GM12878 (cell line): ENCODE measurements at regions not wholly inside any gene's neighbourhood (a gene's known extent, or its start where the extent isn't known, plus 50 kb on each side); places are given as distances from the start of the nearest gene placed in this dataset.

Experiments used
- ATAC-seq: fragments of 200-7000 bp; cut with Tn5 transposase; 3 replicates; pipeline ENCODE4 v1.9.1; 2020; ENCODE audit warnings: mild to moderate bottlenecking, moderate library complexity
- BruUV-seq: library from RNA; stranded (reverse); fragments of 400-500 nt; replicated peaks from 2 replicates; lab custom pipeline; 2021; lab: Mats Ljungman, UMichigan
- CTCF ChIA-PET: fragments of 300-600 bp; sonication (Branson Sonifier 250); formaldehyde crosslinking; extraction: SDS; loops from one replicate; lab custom pipeline; 2021; ENCODE audit warnings: inconsistent platforms; lab: Yijun Ruan, JAX
- POLR2A ChIA-PET: fragments of 350-600 bp; formaldehyde crosslinking; extraction: SDS; loops from one replicate; lab custom pipeline; 2021; ENCODE audit warnings: inconsistent platforms; lab: Charles Lee
- RAD21 ChIA-PET: fragments of 300-600 bp; sonication (Branson Sonifier 250); formaldehyde crosslinking; loops from one replicate; lab custom pipeline; 2023; ENCODE audit warnings: antibody characterized with exemption; ENCODE audit not compliant: unreplicated experiment; lab: Charles Lee
- SMC1A ChIA-PET: fragments of 300-600 bp; sonication (Branson Sonifier 250); formaldehyde crosslinking; loops from one replicate; lab custom pipeline; 2023; ENCODE audit not compliant: unreplicated experiment, uncharacterized antibody; lab: Charles Lee
- DNase-seq: peaks from one replicate; pipeline ENCODE4 v3.0.0-alpha.2; 2011; ENCODE audit warnings: low read depth, low spot score
- FAIRE-seq: peaks from 3 replicates; lab custom pipeline; 2011; peaks lifted over from hg19 to GRCh38; lab: Jason Lieb, UNC
- H2AFZ ChIP-seq: 2 replicates; pipeline ENCODE4 v1.6.0; 2011; ENCODE audit warnings: low read depth, low read length, control low read depth; ENCODE audit not compliant: control insufficient read depth
- H3K27ac ChIP-seq: 2 replicates; pipeline ENCODE4 v1.5.1; 2011; ENCODE audit warnings: control low read depth; ENCODE audit not compliant: control insufficient read depth, insufficient read depth
- H3K27me3 ChIP-seq, 2 experiments: replicated peaks in 1 of 2; 2 replicates each; pipeline versions ENCODE4 v1.6.0 to v1.6.1; 2011; ENCODE audit warnings: low read length in 1 of 2; ENCODE audit not compliant: control insufficient read depth in 2 of 2, insufficient read depth in 2 of 2
- H3K36me3 ChIP-seq, 2 experiments: 2 replicates each; pipeline ENCODE4 v1.5.1; 2011; ENCODE audit warnings: low read length in 1 of 2; ENCODE audit not compliant: control insufficient read depth in 2 of 2, insufficient read depth in 2 of 2
- H3K4me1 ChIP-seq: 2 replicates; pipeline ENCODE4 v1.6.1; 2011; ENCODE audit warnings: mild to moderate bottlenecking, low read length, moderate library complexity, mixed read lengths; ENCODE audit not compliant: control insufficient read depth, insufficient read depth
- H3K4me2 ChIP-seq: 2 replicates; pipeline ENCODE4 v1.6.0; 2011; ENCODE audit warnings: control low read depth; ENCODE audit not compliant: control insufficient read depth, insufficient read depth
- H3K4me3 ChIP-seq: fragments of 200-600 bp; sonication (generic); 2 replicates; pipeline ENCODE4 v1.5.1; 2016
- H3K79me2 ChIP-seq: 2 replicates; pipeline ENCODE4 v1.6.0; 2011; ENCODE audit warnings: low read length; ENCODE audit not compliant: control insufficient read depth, insufficient read depth
- H3K9ac ChIP-seq: 2 replicates; pipeline ENCODE4 v1.8.0; 2011; ENCODE audit warnings: low read length, control low read depth, mixed read lengths; ENCODE audit not compliant: control insufficient read depth, insufficient read depth
- H3K9me3 ChIP-seq: replicated peaks from 3 replicates; pipeline ENCODE4 v1.5.1; 2011; ENCODE audit warnings: mild to moderate bottlenecking, low read length; ENCODE audit not compliant: control insufficient read depth, insufficient read depth
- H4K20me1 ChIP-seq: 2 replicates; pipeline ENCODE4 v1.6.0; 2011; ENCODE audit not compliant: control insufficient read depth, insufficient read depth
- ATF2 ChIP-seq: IDR thresholded peaks from 2 replicates; pipeline ENCODE4 v1.6.1; 2012; ENCODE audit warnings: low read length, inconsistent platforms
- ATF7 ChIP-seq: fragments of 450-650 bp; IDR thresholded peaks from 2 replicates; pipeline ENCODE4 v1.6.1; 2016; ENCODE audit warnings: low read depth, mild to moderate bottlenecking
- BMI1 ChIP-seq: fragments of 450-650 bp; IDR thresholded peaks from 2 replicates; pipeline ENCODE4 v1.6.1; 2016; ENCODE audit warnings: mild to moderate bottlenecking, moderate library complexity, borderline replicate concordance
- DPF2 ChIP-seq: fragments of 450-650 bp; IDR thresholded peaks from 2 replicates; pipeline ENCODE4 v1.6.1; 2017; ENCODE audit warnings: mild to moderate bottlenecking
- EGR1 ChIP-seq, 2 experiments: IDR thresholded peaks; 1 replicate in 1 of 2; 2 replicates in 1 of 2; pipeline ENCODE4 v1.6.1; 2011 to 2012; ENCODE audit warnings: low read depth in 2 of 2, low read length in 2 of 2, borderline replicate concordance in 1 of 2, mild to moderate bottlenecking in 1 of 2, moderate library complexity in 1 of 2
- FOXM1 ChIP-seq: IDR thresholded peaks from 2 replicates; pipeline ENCODE4 v1.6.1; 2012; ENCODE audit warnings: low read depth, mild to moderate bottlenecking, inconsistent platforms, low read length, moderate library complexity
- JUNB ChIP-seq: IDR thresholded peaks from 2 replicates; pipeline ENCODE4 v1.6.1; 2016; ENCODE audit warnings: antibody characterized with exemption, mild to moderate bottlenecking
- KDM1A ChIP-seq: fragments of 200-600 bp; sonication (generic); IDR thresholded peaks from 2 replicates; pipeline ENCODE4 v1.6.1; 2016; ENCODE audit warnings: borderline replicate concordance
- NFIC ChIP-seq: IDR thresholded peaks from 2 replicates; pipeline ENCODE4 v1.6.1; 2012; ENCODE audit warnings: low read depth, mild to moderate bottlenecking, inconsistent platforms, low read length, moderate library complexity
- PAX8 ChIP-seq: fragments of 450-650 bp; IDR thresholded peaks from 2 replicates; pipeline ENCODE4 v1.6.1; 2017; ENCODE audit warnings: mild to moderate bottlenecking, moderate library complexity
- RAD21 ChIP-seq: IDR thresholded peaks from 2 replicates; pipeline ENCODE4 v1.6.1; 2011; ENCODE audit warnings: mild to moderate bottlenecking, low read depth, low read length, moderate library complexity; ENCODE audit not compliant: insufficient read depth
- RUNX3 ChIP-seq: IDR thresholded peaks from 2 replicates; pipeline ENCODE4 v1.6.1; 2012; ENCODE audit warnings: low read length, inconsistent platforms
- SREBF2 ChIP-seq: IDR thresholded peaks from 2 replicates; pipeline ENCODE4 v1.6.1; 2012; ENCODE audit warnings: mild to moderate bottlenecking, low read length
- SUPT20H ChIP-seq: IDR thresholded peaks from 2 replicates; pipeline ENCODE4 v1.6.1; 2011; ENCODE audit warnings: low read depth, mild to moderate bottlenecking, low read length, moderate library complexity, borderline replicate concordance; ENCODE audit not compliant: control insufficient read depth
- TCF12 ChIP-seq: IDR thresholded peaks from 2 replicates; pipeline ENCODE4 v1.6.1; 2011; ENCODE audit warnings: low read depth, mild to moderate bottlenecking, low read length
- ZNF207 ChIP-seq: fragments of 450-650 bp; IDR thresholded peaks from 2 replicates; pipeline ENCODE4 v1.6.1; 2014; ENCODE audit warnings: antibody characterized with exemption, mild to moderate bottlenecking, borderline replicate concordance
- ZNF24 ChIP-seq: fragments of 450-650 bp; IDR thresholded peaks from 2 replicates; pipeline ENCODE4 v1.6.1; 2017; ENCODE audit warnings: antibody characterized with exemption, mild to moderate bottlenecking
- WGBS: methylation state at CpG from one replicate; pipeline ENCODE4 v1.1.6; 2016; ENCODE audit warnings: low lambda C conversion rate; ENCODE audit not compliant: insufficient replicate concordance, insufficient coverage; ENCODE audit errors: missing lambda C conversion rate; 5-methylcytosine and 5-hydroxymethylcytosine counted together
- in situ Hi-C: fragments of 300-500 bp; cut with MboI; formaldehyde crosslinking; loops from 9 replicates; pipeline ENCODE4 v1.14.3; 2018; ENCODE audit warnings: mixed read lengths
- intact Hi-C: fragments of 100-400 bp; cut with micrococcal nuclease; formaldehyde crosslinking; loops from one replicate; pipeline ENCODE4 v1.14.2; 2022; ENCODE audit not compliant: unreplicated experiment
- TF ChIP-seq, protein P1 (sequence below): IDR thresholded peaks from 2 replicates; pipeline ENCODE4 v1.6.1; 2012; ENCODE audit warnings: low read depth, low read length, improper control_type of control experiment

- Histone ChIP-seq H3K9ac (no peak overlapping the region), H3K79me2 (no peaks in the 10 kb centered on the region), H3K36me3 (no peaks in the 10 kb centered on the region), H3K4me1 (no peaks in the 10 kb centered on the region), H3K4me2 (no peak overlapping the region), H4K20me1 (no peaks in the 10 kb centered on the region), H3K27ac (no peak overlapping the region), H3K27me3 (no peaks in the 10 kb centered on the region), H3K9me3 (no peaks in the 10 kb centered on the region), H2AFZ (no peak overlapping the region), H3K4me3 (no peak overlapping the region)
- ChIA-PET SMC1A (no interaction called here), POLR2A (no interaction called here), RAD21 (no interaction called here), CTCF (no interaction called here)
- no peak for DNase-seq
- no peak for FAIRE-seq
- BruUV-seq = no TSS peak
- intact Hi-C loops (no loop called here), in situ Hi-C loops (no loop called here)
- WGBS = 4% methylated on average over 2 of the region's 2 CpGs
- TF ChIP-seq, protein P1, sequence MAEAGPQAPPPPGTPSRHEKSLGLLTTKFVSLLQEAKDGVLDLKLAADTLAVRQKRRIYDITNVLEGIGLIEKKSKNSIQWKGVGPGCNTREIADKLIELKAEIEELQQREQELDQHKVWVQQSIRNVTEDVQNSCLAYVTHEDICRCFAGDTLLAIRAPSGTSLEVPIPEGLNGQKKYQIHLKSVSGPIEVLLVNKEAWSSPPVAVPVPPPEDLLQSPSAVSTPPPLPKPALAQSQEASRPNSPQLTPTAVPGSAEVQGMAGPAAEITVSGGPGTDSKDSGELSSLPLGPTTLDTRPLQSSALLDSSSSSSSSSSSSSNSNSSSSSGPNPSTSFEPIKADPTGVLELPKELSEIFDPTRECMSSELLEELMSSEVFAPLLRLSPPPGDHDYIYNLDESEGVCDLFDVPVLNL = no peak
- TF ChIP-seq KDM1A (no peak), DPF2 (no peak), RAD21 (no peak), RUNX3 (no peak), ZNF207 (no peak)
- no peak for ATAC-seq
These were observed 98.5 kb upstream of the CTSO start for GRCh38 chr4:156052116-156052515.

- ATAC-seq (peak; percentile 31; the same call in 2 of the 3 replicates), FAIRE-seq (no peak), DNase-seq (no peak)
- H4K20me1 ChIP-seq = no peaks in the 10 kb centered on the region
- H3K9ac ChIP-seq = no peak overlapping the region
- ChIA-PET SMC1A (interaction anchor here (0.8 kb wide), 1 partner anchor 221 kb away, joined by 3 read pairs; no protein-coding TSS in a partner anchor), CTCF (interaction anchor here (1.3 kb wide), 1 partner anchor 21 kb away, joined by 4 read pairs; no protein-coding TSS in a partner anchor), POLR2A (no interaction called here), RAD21 (no interaction called here)
- H3K27me3 ChIP-seq = no peaks in the 10 kb centered on the region
- in situ Hi-C loops (no loop called here), intact Hi-C loops (no loop called here)
- H2AFZ ChIP-seq = no peak overlapping the region
- H3K4me1 ChIP-seq = no peaks in the 10 kb centered on the region
- WGBS = 8% methylated on average over 4 of the region's 4 CpGs
- no peak overlapping the region for H3K4me2 ChIP-seq
- H3K27ac ChIP-seq = no peak overlapping the region
- H3K9me3 ChIP-seq = no peaks in the 10 kb centered on the region
- no peaks in the 10 kb centered on the region for H3K36me3 ChIP-seq
- H3K4me3 ChIP-seq = no peak overlapping the region
- no TSS peak for BruUV-seq
- H3K79me2 ChIP-seq = no peaks in the 10 kb centered on the region
- no peak for TF ChIP-seq FOXM1
- no peak for TF ChIP-seq ATF7
- TF ChIP-seq SUPT20H = no peak
- TF ChIP-seq SREBF2 = no peak
- no peak for TF ChIP-seq BMI1
- TF ChIP-seq ATF2 = no peak
- TF ChIP-seq TCF12 = no peak
- no peak for TF ChIP-seq ZNF24
- no peak for TF ChIP-seq PAX8
- TF ChIP-seq NFIC = no peak
- TF ChIP-seq, protein P1 = no peak
- no peak for TF ChIP-seq EGR1 (IDR thresholded peaks at IDR 0.05; ENCODE audit: borderline replicate concordance in 1 of 2, low read depth in 2 of 2, low read length in 2 of 2)
- no peak for TF ChIP-seq JUNB
These were observed 85.1 kb upstream of the CTSO start for GRCh38 chr4:156038772-156039171.
